ENCODE measurements at regions not wholly inside any gene's neighbourhood (a gene's known extent, or its start where the extent isn't known, plus 50 kb on each side); places are given as distances from the start of the nearest gene placed in this dataset.

DNA sequence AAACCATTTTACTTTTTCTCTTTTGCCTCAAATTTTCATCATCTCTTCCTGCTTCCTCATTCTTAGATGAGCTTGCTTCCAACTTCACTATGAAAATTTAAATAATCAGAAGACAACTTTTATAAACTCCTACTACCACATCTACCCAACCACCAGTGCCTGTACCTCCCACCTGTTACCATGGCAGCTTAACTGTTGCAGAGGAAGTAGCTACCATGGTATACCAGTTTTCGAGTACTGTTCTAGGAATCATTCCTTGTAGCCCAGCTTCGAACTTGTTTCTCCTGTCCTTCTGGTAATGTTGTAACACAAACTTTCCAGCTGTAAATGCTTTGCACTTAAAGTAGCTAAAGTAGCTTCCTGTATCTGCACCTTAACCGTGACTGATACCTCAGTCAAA lies 266.8 kb upstream of the NREP start:
- Histone ChIP-seq H3K4me1 (ENCODE audit: control insufficient read depth in 1 of 2, insufficient read depth in 2 of 2, low read length in 2 of 2) (no peaks in the 10 kb centered on the region), H3K9me3 (ENCODE audit: control insufficient read depth, low read length) (no peaks in the 10 kb centered on the region), H3K4me3 (ENCODE audit: low read length in 2 of 2) (no peak overlapping the region), H3K27me3 (ENCODE audit: control insufficient read depth in 1 of 2, insufficient read depth in 2 of 2, low read length in 1 of 2) (no peaks in the 10 kb centered on the region), H3K36me3 (ENCODE audit: control insufficient read depth in 1 of 2, insufficient read depth in 2 of 2, low read length in 1 of 2) (no peaks in the 10 kb centered on the region), H3K27ac (ENCODE audit: low read depth in 1 of 2, low read length in 2 of 2) (no peak overlapping the region)
- intact Hi-C loops (cut with DNase I), result no loop called here
- ATAC-seq (ENCODE audit: low FRiP score) (no peak), DNase-seq (no peak)
- 97 to 98% methylated on average over 3 of the region's 3 CpGs for WGBS, 2 donors

DNA sequence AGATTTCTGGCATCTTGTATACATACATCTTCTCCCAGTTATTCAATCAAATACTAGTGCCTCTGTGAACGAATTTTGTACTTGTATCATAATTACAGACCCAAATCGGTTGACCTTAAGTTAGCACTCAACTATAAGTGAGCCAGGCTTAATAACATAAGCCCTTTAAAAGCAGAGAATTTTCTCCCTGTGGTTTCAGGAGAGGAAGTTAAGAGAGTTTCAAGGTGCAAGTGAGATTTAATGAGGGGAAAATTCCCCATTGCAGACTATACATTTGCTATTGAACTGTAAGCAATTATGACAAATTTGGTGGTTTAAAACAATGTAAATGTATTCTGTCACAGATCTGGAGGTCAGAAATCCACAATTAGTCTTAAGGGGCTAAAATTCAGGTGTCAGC lies 261.9 kb upstream of the NREP start:
- H3K4me1 ChIP-seq (ENCODE audit: control insufficient read depth in 1 of 2, insufficient read depth in 2 of 2, low read length in 2 of 2), result no peaks in the 10 kb centered on the region
- no peak for ATAC-seq (ENCODE audit: low FRiP score)
- intact Hi-C loops (cut with DNase I), result no loop called here
- no peaks in the 10 kb centered on the region for H3K36me3 ChIP-seq (ENCODE audit: control insufficient read depth in 1 of 2, insufficient read depth in 2 of 2, low read length in 1 of 2)
- H3K4me3 ChIP-seq (ENCODE audit: low read length in 2 of 2), result no peak overlapping the region
- no peaks in the 10 kb centered on the region for H3K9me3 ChIP-seq (ENCODE audit: control insufficient read depth, low read length)
- DNase-seq, result no peak
- WGBS, 2 donors, result 68 to 94% methylated on average over 2 of the region's 2 CpGs
- no peak overlapping the region for H3K27ac ChIP-seq (ENCODE audit: low read depth in 1 of 2, low read length in 2 of 2)
- H3K27me3 ChIP-seq (ENCODE audit: control insufficient read depth in 1 of 2, insufficient read depth in 2 of 2, low read length in 1 of 2), result no peaks in the 10 kb centered on the region

DNA sequence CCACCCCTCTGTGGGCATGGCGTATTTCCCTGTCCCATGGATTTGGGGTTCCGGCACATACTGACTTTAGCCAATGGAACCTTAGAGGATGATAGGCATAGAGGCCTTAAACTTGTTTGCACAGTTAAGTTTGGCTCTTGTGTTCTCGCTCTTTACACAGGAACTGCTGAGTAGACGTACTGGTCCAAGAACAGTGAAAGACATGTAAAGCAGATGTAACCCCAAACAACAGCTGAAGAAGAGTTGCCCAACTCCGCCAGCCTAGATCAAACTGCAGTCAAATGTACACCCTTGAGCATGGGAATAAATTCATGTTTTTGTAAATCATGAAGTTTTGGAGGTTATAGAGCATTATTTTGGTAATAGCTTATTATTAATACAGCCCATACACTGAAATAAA lies 260.0 kb upstream of the NREP start:
- WGBS, 2 donors, result 96 to 99% methylated on average over 5 of the region's 5 CpGs
- H3K27ac ChIP-seq (ENCODE audit: low read depth in 1 of 2, low read length in 2 of 2), result no peak overlapping the region
- ATAC-seq (ENCODE audit: low FRiP score) (no peak), DNase-seq (no peak)
- H3K9me3 ChIP-seq (ENCODE audit: control insufficient read depth, low read length), result no peaks in the 10 kb centered on the region
- intact Hi-C loops (cut with DNase I), result no loop called here
- no peaks in the 10 kb centered on the region for H3K27me3 ChIP-seq (ENCODE audit: control insufficient read depth in 1 of 2, insufficient read depth in 2 of 2, low read length in 1 of 2)
- H3K4me3 ChIP-seq (ENCODE audit: low read length in 2 of 2), result no peak overlapping the region
- H3K4me1 ChIP-seq (ENCODE audit: control insufficient read depth in 1 of 2, insufficient read depth in 2 of 2, low read length in 2 of 2), result no peaks in the 10 kb centered on the region
- H3K36me3 ChIP-seq (ENCODE audit: control insufficient read depth in 1 of 2, insufficient read depth in 2 of 2, low read length in 1 of 2), result no peaks in the 10 kb centered on the region

DNA sequence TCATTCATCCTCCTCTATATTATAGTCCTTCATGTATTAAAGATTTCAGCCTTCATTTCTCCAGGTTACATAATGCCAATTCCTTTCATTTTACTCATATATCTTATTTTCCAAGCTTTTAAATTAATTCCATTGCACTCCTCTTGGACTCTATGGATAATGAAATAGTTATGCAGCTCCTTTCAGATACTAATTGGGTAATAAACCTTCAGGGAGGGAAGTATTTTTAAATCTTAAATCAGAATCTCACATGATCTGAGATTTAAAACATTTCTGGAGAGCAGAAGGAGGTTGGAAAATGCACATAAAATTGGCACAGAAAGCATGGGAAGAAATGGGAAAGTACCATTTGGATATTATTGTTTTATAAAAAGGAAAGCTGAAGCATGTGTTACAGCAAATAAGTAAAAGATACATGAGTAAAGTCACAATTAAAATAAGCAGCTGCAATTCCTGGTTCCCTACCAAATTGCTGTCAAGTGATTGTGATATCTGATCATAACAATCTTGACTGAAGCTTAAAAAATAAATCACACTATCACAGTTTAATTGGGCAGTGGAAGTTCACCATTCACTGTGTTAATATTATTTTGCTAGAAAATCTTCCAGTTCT lies 257.9 kb upstream of the NREP start:
- Histone ChIP-seq H3K27ac (ENCODE audit: low read depth in 1 of 2, low read length in 2 of 2) (no peak overlapping the region), H3K9me3 (ENCODE audit: control insufficient read depth, low read length) (no peaks in the 10 kb centered on the region), H3K36me3 (ENCODE audit: control insufficient read depth in 1 of 2, insufficient read depth in 2 of 2, low read length in 1 of 2) (no peaks in the 10 kb centered on the region), H3K4me1 (ENCODE audit: control insufficient read depth in 1 of 2, insufficient read depth in 2 of 2, low read length in 2 of 2) (no peaks in the 10 kb centered on the region), H3K4me3 (ENCODE audit: low read length in 2 of 2) (no peak overlapping the region), H3K27me3 (ENCODE audit: control insufficient read depth in 1 of 2, insufficient read depth in 2 of 2, low read length in 1 of 2) (no peaks in the 10 kb centered on the region)
- DNase-seq (no peak), ATAC-seq (ENCODE audit: low FRiP score) (no peak)
- intact Hi-C loops (cut with DNase I), result no loop called here

DNA sequence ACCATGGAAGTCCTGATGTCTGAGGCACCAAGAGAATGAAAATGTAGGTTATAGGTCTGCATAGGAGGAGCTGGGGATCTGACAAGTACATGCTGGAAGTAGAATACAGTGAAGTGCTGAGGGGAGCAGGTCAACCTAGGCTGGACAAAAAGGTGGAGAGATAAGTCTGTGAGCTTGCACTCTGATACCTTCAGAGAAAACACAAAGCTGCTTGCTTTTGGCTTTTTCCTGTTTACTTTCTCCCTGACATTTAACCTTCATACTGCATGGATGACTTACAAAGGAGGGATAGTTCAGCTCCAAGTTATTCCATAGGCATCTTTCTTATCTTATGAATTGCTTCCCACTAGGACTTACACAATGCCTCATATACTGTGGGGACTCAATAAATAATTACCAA lies 256.7 kb upstream of the NREP start:
- Histone ChIP-seq H3K4me3 (ENCODE audit: low read length in 2 of 2) (no peak overlapping the region), H3K27me3 (ENCODE audit: control insufficient read depth in 1 of 2, insufficient read depth in 2 of 2, low read length in 1 of 2) (no peaks in the 10 kb centered on the region), H3K4me1 (ENCODE audit: control insufficient read depth in 1 of 2, insufficient read depth in 2 of 2, low read length in 2 of 2) (no peaks in the 10 kb centered on the region), H3K27ac (ENCODE audit: low read depth in 1 of 2, low read length in 2 of 2) (no peak overlapping the region), H3K9me3 (ENCODE audit: control insufficient read depth, low read length) (no peaks in the 10 kb centered on the region), H3K36me3 (ENCODE audit: control insufficient read depth in 1 of 2, insufficient read depth in 2 of 2, low read length in 1 of 2) (no peaks in the 10 kb centered on the region)
- intact Hi-C loops (cut with DNase I), result no loop called here
- DNase-seq, result no peak
- no peak for ATAC-seq (ENCODE audit: low FRiP score)

DNA sequence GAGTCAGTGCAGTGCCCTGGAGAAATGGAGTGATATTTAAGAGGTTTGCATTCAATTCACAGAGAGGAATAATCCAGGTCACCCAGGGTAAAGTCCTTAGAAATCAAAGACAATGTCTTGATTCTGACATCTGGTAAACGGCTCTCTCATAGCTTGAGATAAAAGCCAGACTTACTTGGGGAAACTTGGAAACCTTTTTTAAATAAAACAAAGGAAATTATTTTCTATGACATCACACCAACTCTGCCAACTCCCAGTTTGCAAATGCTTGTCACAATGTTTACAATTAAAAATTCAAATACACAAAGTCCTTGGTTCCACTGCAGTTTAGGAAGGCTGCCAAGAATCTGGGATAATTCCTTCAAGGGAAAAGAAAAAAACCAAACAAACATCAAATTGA lies 255.1 kb upstream of the NREP start:
- no peaks in the 10 kb centered on the region for H3K27me3 ChIP-seq (ENCODE audit: control insufficient read depth in 1 of 2, insufficient read depth in 2 of 2, low read length in 1 of 2)
- H3K36me3 ChIP-seq (ENCODE audit: control insufficient read depth in 1 of 2, insufficient read depth in 2 of 2, low read length in 1 of 2), result no peaks in the 10 kb centered on the region
- intact Hi-C loops (cut with DNase I), result no loop called here
- no peak overlapping the region for H3K4me3 ChIP-seq (ENCODE audit: low read length in 2 of 2)
- no peaks in the 10 kb centered on the region for H3K4me1 ChIP-seq (ENCODE audit: control insufficient read depth in 1 of 2, insufficient read depth in 2 of 2, low read length in 2 of 2)
- no peak for ATAC-seq (ENCODE audit: low FRiP score)
- H3K27ac ChIP-seq (ENCODE audit: low read depth in 1 of 2, low read length in 2 of 2), result no peak overlapping the region
- WGBS, 2 donors, result 0 to 2% methylated on average over 1 of the region's 1 CpG
- no peaks in the 10 kb centered on the region for H3K9me3 ChIP-seq (ENCODE audit: control insufficient read depth, low read length)
- DNase-seq, result no peak

DNA sequence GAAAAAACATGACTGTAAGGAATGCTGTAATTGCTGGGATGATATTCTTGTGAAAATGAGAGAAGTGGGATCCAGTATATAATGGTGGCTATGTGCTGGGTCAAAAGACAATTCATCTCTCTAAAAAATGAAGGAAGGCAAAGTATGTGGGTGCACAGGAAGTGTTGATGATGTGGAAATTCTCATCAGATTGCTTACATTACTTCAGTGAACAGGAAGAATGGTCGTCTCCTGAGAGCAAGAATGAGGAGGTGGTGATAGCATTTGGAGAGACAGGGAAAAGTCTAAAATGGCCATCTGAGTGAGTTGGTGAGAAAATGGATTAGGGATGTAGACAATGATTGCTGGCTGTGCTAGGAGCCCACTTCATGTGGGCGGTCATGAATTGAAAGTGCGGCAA lies 253.5 kb upstream of the NREP start:
- WGBS, 2 donors, result 87 to 92% methylated on average over 3 of the region's 3 CpGs

DNA sequence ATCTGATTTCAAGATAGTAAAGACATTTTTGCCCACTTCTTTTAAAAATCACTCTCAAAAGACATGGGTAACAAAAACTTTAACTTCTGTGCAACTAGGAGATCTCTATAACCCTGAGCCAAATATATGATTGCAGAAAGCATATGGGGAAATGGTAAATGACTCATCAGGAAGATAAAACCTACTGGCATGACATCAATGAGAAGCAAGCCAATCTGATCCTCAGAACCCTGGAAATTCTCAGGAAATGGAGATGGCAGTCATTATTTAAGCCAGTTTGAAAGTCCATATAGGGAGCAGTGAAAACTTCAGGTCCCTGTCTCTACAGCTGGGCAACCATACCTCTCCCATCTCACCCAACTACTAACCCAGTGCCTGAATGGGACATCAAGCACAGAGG lies 249.7 kb upstream of the NREP start:
- Histone ChIP-seq H3K27ac (ENCODE audit: low read depth in 1 of 2, low read length in 2 of 2) (no peak overlapping the region), H3K4me3 (ENCODE audit: low read length in 2 of 2) (no peak overlapping the region), H3K36me3 (ENCODE audit: control insufficient read depth in 1 of 2, insufficient read depth in 2 of 2, low read length in 1 of 2) (no peaks in the 10 kb centered on the region), H3K9me3 (ENCODE audit: control insufficient read depth, low read length) (no peaks in the 10 kb centered on the region), H3K4me1 (ENCODE audit: control insufficient read depth in 1 of 2, insufficient read depth in 2 of 2, low read length in 2 of 2) (peaks cover 2 to 6% of the 10 kb centered on the region in 2 donors), H3K27me3 (ENCODE audit: control insufficient read depth in 1 of 2, insufficient read depth in 2 of 2, low read length in 1 of 2) (no peaks in the 10 kb centered on the region)
- DNase-seq (no peak), ATAC-seq (ENCODE audit: low FRiP score) (no peak)
- intact Hi-C loops (cut with DNase I), result loop anchor here in 1 of 2 donors (10.0 kb wide), 1 partner anchor 262 kb away; no protein-coding TSS in a partner anchor

More for the DNA sequence above, 253.5 kb upstream of the NREP start:
- Histone ChIP-seq H3K27ac (ENCODE audit: low read depth in 1 of 2, low read length in 2 of 2) (no peak overlapping the region), H3K36me3 (ENCODE audit: control insufficient read depth in 1 of 2, insufficient read depth in 2 of 2, low read length in 1 of 2) (no peaks in the 10 kb centered on the region), H3K4me1 (ENCODE audit: control insufficient read depth in 1 of 2, insufficient read depth in 2 of 2, low read length in 2 of 2) (no peaks in the 10 kb centered on the region), H3K9me3 (ENCODE audit: control insufficient read depth, low read length) (no peaks in the 10 kb centered on the region), H3K27me3 (ENCODE audit: control insufficient read depth in 1 of 2, insufficient read depth in 2 of 2, low read length in 1 of 2) (no peaks in the 10 kb centered on the region), H3K4me3 (ENCODE audit: low read length in 2 of 2) (no peak overlapping the region)
- intact Hi-C loops (cut with DNase I), result no loop called here
- ATAC-seq (ENCODE audit: low FRiP score) (no peak), DNase-seq (no peak)

DNA sequence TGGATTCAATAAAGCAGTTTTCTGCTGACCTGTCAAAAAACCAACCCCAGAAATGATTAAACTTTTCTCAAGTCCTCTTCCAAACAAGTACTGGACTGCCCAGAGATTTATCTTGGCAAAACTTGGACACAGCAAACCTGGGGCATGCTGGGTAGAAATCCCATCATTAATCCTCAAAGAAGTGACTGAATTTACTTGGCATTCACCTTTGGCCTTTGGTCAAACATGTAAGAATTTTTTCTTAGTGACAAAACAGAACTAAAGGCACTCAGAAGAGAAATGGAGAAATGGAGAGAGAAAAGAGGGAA lies 248.6 kb upstream of the NREP start:
- H3K36me3 ChIP-seq (ENCODE audit: control insufficient read depth in 1 of 2, insufficient read depth in 2 of 2, low read length in 1 of 2), result no peaks in the 10 kb centered on the region
- intact Hi-C loops (cut with DNase I), result loop anchor here in 1 of 2 donors (10.0 kb wide), 1 partner anchor 261 kb away; no protein-coding TSS in a partner anchor
- ATAC-seq (ENCODE audit: low FRiP score) (peak; percentile 66), DNase-seq (no peak)
- H3K4me1 ChIP-seq (ENCODE audit: control insufficient read depth in 1 of 2, insufficient read depth in 2 of 2, low read length in 2 of 2), result peaks cover 2 to 6% of the 10 kb centered on the region in 2 donors
- H3K27ac ChIP-seq (ENCODE audit: low read depth in 1 of 2, low read length in 2 of 2), result no peak overlapping the region
- H3K9me3 ChIP-seq (ENCODE audit: control insufficient read depth, low read length), result no peaks in the 10 kb centered on the region
- H3K27me3 ChIP-seq (ENCODE audit: control insufficient read depth in 1 of 2, insufficient read depth in 2 of 2, low read length in 1 of 2), result no peaks in the 10 kb centered on the region
- H3K4me3 ChIP-seq (ENCODE audit: low read length in 2 of 2), result no peak overlapping the region
